Limb (tissue), 2 donors: ENCODE measurements at regions not wholly inside any gene's neighbourhood (a gene's known extent, or its start where the extent isn't known, plus 50 kb on each side); places are given as distances from the start of the nearest gene placed in this dataset.
"Not testable (repeated sequence)": the region's sequence is repeated elsewhere in the genome, so short reads cannot be mapped to it uniquely, and the experiment has no call there.

Experiments used
- DNase-seq, 2 donors: peaks; one replicate each; pipeline ENCODE4 v3.0.0-alpha.2; 2016; ENCODE audit errors: extremely low spot score in 2 of 2

DNA sequence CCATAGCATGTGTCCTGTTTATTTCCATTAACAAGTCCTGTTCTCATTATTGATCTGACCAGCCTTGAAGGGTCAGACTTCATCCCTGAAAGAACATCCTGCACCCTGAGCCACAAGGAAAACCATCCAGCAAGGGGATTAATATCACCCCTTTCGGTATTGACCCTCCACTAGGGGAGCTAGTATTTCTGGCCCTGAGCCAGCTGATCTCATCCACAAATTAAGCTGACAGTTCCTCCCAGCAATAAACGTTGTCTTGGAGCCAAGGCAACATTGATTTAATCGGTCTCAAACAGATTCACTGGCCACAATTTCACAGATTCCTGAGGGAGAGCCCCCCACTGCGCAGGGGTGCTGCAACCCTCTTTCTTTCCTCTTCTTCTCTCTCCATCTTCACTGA is 353.1 kb upstream of the FANCL start:
- DNase-seq = no peak

DNA sequence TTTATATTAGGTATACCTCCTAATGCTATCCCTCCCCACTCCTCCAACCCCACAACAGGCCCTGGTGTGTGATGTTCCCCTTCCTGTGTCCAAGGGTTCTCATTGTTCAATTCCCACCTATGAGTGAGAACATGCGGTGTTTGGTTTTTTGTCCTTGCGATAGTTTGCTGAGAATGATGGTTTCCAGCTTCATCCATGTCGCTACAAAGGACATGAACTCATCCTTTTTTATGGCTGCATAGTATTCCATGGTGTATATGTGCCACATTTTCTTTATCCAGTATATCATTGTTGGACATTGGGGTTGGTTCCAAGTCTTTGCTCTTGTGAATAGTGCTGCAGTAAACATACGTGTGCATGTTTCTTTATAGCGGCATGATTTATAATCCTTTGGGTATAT is 345.1 kb upstream of the FANCL start:
- DNase-seq = not testable (repeated sequence)

DNA sequence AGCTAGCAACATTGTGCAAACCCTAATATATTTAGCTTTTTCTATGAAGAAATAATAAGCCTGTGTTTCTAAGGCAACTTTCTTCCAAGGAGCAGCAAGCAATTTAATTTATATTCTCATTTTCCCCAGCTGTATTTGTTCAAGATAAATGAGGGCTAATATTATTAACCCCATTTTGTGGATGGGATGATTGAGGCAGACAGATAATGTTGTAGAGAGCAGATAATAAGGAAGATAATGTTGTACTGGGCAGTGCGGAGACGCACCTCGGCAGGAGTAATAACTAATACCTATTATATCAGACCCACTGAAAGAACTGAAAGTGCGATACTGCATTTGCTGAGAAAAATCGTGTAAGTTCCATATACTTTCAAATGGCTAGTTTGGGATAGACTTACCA is 344.1 kb upstream of the FANCL start:
- DNase-seq = no peak

DNA sequence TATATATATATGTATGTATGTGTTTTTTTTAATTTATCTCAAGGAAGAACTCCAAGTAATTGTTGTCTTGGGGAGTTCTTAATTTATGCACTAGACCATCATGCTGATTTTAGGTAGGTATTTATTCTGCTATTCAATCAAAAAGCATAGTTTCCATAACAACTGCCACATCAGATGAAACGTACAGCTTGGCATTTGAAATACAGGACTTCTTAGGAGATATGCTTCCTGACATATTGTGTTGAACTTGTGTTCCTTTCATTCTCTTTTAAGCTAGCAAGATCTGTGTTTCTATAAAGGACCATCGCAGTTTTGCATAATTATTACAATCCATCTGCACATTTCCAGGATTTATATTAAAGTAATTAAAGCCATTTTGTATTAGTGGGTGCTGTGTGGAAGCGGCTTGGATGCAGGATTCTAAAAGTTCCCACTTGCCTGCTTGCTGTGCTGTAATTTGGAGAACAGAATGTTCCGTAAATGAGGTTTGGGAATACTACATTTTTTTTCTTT is 343.5 kb upstream of the FANCL start:
- DNase-seq = no peak

DNA sequence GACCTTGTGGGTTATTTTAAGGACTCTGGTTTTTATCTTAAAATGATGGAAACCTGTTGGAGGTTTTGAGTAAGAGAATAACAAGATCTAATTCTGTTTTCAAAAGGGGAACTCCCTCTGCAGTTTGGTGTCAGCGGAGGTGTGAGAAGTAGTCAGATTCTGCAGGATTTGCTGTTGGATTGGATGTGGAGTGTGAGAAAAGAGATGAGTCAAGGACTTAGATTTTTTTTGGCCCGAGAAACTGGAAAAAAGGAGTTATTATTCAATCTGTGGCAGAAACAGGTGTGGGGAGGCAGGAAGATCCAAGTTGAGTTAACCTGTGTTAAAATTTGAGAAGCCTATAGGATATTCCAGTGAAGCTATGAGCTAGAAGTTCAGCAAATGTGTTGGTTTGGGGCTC is 337.2 kb upstream of the FANCL start:
- no peak for DNase-seq

DNA sequence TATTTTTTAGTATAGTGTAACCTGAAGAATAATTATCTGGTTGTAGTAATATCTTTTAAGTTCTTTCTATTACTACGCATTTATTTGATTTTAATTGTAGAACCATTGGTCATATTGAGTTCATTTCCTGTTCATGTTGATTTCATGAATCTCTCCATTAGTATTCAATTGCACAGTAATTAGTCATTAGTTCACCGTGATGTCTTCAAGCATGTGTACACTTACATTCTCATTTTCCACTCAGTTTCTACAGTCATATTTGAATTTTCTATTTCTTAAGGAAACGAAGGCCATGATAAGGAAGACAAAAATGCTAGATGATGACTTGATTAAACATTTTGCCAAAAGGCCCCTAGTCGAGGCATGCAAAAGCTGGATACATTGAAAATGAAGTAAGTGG is 333.7 kb upstream of the FANCL start:
- no peak for DNase-seq

DNA sequence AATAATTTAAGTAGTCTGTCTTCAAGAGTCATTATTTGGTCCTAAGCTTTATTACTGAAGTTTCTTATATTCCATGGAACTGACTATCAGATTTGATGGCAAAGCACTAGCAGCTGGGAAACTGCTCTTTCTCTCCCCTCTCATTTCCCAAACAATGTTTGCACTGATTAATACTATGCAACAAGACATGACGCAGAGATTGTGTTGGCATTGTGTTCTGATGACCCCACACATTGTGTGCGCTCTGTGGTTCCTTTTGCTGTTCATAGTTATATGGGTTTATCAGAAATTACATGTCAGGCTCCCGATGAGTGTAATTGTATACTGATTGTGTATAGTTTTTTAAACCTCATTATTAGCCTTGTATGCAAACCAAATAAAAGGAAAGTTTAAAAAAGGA is 331.6 kb upstream of the FANCL start:
- DNase-seq = no peak

DNA sequence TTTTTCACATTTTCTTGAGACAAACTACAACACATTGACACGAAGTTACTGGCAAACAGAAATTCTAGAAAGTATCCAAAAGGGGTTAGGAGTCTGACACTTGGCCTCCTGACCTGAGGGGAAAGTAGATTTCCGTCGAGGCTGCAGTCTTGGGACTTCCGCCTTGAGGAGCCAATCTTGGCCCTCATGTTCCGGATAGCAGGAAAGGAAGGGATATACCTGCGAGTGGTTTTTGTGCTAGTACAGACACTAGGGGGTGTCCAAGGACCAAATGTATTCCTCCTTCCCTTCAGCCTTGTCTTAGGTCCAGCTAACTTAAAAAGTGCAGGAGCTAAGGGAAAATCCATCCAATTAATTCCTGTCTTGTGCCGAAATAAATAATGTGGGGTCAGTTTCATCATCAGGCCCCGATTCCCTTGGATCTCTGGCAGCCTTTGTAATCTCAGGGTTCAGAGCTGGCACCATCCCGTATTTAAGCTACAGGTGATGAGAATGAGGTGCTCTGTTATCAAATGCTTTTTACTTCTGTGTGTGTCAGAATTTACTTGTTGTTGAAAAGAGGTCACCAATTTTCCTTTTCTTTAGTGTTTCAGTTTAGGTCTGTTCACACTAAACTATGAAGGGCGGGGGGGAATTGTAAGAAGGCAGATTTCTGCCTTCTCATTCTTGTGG is 330.2 kb upstream of the FANCL start:
- DNase-seq = peak; percentile 54 to 69

DNA sequence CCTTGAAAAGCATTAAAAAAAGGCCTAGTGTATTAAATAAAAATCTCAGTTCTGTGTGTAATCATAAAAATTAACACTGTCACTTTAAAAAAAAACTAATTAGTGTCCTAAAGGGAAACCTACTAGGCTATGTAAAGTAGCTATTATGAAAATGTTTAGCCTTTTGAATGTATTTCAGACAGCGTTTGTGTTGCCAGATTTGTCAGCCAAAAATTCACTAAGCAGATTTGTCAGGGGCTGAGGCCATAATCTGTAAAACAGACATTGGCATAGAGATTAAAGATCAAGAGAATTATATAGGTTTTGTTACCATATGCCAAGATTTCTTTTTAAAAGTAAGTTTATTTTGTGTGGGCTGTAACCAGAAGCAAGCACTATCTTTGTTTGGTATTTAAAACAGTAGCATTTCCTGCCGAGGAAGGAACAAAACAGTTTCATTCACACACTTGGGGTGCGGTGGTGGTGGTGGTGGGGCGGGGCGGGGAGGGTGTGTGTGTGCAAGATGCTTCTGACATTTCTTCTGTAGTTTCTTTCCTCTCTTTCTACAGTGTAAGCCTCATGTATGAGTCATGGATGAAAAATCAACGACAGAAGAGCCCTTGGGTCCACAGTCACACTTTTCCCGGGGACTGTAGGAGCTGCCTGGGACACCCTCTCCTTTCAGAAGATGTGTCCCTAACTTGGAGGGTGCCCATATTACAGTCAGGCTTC is 328.5 kb upstream of the FANCL start:
- no peak for DNase-seq

DNA sequence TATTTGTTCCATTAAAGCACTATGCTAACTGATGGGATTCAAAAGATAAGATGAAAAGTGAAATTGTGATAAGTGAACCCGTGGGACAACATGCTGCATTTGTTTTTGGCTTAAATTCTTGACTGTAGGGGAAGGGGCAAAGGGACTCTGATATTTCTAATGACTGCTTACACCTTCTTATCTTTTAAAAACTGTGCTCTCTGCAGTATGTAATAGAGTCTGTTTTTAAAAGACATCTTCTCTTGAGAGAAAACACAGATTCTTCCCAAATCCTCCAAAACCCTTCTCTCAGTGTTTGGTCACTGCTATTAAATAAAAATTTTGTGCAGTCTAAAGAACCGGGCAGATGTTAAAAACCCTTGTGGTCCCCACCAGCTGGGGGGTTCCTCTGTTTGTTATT is 327.8 kb upstream of the FANCL start:
- no peak for DNase-seq

DNA sequence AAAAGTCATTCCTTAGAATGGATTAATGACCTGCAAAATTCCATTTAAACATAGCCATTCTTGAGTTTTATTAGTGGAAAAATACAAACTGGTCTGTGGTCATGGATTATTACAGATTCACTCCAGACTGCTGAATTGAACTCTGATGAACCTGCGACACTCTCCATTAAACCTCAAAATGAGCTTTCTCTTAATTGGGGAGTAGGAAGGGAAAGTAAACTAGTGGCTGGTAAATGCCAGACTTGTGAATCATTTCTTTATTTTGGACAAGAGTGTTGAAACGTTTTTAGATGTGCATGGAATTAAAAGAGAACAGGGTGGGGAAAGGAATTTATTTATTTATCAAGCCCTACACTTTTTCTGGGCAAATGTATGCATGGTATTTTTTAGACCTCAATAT is 321.2 kb upstream of the FANCL start:
- DNase-seq = no peak

DNA sequence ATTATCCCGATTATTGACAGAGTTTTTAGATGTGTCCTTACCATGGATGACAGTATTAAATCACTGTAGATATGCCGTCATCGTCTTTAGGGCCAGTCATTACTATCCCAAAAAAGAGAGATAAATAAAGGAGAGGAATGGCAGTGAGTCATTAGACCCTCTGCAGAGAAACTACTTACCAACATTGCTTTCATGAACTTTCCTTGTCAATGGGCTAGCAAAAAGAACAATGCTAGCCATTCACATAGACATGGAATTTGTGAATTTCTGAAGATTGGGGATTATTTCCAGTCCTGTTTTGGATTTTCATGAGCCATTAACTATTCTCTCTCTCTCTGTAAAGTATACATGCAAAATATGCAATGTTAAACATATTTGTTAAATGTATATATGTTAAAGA is 319.4 kb upstream of the FANCL start:
- no peak for DNase-seq

DNA sequence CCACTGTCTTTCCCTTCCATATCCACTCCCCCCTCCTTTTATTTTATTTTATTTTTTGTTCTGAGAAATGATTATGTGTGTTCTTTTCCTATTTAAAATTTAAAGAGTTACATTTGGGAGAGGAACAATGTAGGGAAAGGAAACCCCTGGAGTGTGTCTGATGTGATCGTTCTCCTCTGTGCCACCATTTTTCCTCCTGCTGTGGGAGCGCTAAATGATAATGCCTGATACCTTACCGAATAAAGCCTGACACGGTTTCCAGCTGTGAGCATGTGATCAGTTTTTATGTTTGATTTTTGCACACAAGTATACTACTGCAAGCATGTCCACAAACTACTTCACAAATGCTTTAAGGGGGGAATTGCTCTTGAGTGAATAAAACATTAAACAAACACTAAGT is 317.8 kb upstream of the FANCL start:
- DNase-seq = no peak

DNA sequence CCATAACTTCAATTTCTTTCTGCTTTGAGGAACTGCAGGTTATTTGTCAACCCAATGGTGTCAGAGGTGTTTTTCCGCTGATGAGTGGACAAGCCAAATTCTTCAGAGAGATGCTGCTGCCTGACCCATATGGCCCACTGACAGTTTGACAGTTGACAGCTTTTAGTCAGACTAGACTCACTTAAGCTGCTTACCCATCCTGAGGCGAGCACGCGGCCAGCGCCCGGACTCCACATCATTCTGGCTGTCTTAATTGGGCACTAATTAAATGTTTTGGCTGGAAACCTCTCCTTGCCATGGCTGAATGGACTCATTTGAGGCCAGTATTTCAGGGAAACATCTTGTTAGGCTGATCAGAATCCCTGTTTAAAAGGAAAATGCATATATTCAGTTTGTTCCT is 316.1 kb upstream of the FANCL start:
- DNase-seq = no peak

DNA sequence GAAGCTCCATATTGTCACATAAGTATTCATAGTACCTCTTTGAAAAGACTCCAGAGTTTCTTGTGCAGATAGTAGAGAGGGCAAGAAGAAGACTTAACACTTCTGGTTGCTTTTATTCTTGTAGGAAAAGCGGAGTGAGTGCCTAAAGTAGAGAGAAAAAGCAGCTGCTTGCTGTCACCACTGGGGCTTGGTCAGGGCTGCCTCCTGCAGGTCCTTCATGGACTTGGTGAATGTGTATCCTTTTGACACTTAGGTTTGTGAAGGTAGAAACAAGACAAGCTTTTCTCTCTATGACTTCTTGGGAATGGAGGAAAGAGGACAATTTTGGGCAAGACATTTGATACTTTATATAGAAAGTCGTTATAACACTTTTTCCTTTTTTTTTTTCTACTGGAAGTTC is 312.8 kb upstream of the FANCL start:
- DNase-seq = no peak

DNA sequence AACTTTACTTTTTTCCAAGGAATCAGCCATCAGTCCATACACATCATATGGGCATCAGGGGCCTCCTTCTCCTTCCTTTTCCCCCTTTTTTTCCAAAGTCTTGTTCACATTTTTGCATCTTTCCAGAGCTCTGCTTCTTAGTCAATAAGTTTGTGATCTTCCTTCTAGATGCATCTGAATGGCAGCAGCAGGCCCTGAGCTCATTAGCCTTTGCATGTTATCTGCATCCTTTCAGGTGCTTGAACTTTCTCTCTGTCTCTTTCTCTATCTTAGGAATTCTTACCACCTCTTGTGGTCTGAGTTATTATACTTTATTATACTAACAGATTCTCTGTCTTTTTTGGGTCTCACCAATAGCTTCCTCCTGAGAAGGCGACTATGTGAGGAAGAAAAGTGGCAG is 312.4 kb upstream of the FANCL start:
- no peak for DNase-seq

DNA sequence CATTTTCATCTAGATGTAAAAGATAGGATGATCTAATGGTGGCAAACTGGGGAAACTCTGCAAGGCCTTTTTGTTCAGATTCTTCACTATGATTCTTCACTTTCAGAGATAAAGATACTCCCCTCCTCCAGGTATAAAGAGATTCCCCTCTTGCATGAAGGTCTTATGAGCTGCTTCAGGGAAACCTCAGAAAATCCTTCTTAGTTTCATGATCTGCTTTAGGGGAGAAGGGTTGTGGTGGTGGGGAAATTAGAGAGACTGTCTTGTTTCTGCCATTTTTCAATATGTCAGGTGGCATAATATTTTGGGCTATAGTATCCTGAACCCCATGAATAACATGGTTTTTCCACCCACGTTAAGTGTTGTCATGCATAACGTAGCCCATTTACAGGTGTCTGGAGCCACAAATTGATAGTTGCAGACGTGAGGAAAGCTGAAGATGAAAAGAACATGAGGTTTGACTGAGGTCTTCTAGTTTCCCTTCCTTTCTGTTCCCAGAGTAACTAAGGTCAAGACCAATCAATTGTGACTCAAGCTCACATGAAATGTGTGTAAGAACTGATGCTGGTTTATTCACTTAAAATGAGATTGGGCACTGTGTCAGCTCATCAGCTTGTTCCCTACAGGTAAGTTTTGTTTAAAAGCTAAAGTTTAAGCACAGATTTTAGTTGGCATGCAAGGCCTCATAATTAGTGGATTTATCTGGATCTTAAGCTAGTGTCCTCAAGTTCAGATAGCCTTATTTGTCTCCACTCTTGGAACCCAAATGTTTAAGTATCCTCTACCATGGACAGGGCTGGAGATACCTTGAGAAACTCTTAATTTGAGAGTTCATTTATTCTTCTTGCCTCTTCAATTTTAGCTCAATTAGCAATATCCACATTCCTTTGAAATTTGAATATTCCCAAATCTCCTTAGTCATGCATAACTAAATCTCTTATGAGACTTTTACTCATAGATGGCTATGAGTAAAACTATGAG is 304.5 kb upstream of the FANCL start:
- DNase-seq = no peak

DNA sequence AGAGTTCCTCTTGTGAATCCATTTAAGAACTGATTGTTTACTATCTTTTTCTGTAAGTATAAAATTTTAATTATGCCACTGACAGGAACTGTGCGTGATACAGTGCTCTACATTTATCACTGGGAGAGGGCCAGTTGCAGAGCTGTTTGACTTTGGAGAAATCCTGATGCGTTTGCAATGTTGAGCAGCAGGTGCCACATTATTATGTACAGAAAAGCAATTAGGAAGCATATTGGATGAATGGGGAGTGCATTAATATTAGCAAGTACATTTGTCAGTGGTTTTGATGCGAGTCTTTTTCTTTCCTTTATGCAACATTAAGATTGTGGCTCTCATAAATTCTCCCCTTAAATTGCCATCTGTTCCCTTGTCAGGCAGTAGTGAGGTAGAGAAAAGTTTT is 302.3 kb upstream of the FANCL start:
- DNase-seq = no peak

DNA sequence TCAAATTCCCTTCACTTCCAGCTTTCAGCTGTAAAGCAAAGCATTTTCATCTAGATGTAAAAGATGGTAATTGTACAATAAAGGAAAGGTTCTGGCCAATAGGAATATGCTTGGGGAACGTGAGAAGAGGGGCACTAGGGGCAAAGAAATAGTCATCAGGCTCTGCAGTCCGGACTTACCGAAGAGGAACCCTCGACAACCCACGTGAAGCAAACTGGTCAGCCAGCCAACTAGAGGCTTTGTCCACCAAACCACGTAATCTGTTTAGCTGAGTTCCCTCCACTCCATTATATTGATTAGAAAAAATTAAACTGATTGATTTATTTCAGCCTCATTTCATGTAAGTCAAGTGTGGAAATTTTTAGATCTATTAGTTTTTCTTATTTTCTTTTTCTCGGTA is 300.4 kb upstream of the FANCL start:
- no peak for DNase-seq

DNA sequence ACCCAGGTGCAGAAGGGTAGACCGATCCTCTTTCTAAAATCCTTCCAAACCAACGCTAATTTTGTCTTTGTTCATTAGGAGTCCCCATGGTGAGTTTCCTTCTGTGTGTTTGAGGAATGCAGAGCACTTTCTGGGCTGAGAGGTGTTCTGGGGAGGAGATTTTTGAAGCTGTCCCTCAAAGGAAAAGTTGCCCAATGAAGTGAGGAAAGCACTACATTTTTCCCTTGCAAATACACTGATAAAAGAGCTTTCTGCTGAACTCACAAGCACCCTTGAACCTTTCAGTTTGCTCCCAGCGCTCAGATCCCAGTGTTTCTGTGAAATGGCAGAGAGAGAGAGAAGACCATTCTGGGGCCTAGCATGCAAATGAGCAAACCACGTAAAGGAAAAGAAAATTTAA is 299.6 kb upstream of the FANCL start:
- DNase-seq = no peak

DNA sequence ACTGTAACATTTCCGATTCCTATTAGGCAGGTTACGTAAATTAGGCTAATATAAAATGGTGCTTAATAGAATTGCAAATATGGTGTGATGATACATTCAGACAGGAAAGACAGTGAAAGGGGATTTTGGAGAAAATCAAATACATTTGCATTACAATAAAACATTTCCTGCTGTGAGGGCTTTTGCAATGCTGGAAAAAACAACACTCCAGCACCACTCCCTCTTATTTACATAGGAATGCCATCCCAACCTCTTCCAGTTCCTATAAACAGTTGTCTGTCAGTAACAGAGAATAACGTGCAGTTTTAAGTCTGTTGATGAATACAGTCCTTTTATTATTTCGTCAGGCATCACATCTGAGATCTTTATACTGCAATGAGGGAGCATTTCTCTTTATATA is 298.8 kb upstream of the FANCL start:
- DNase-seq = peak in 1 of 2 donors; percentile 14

DNA sequence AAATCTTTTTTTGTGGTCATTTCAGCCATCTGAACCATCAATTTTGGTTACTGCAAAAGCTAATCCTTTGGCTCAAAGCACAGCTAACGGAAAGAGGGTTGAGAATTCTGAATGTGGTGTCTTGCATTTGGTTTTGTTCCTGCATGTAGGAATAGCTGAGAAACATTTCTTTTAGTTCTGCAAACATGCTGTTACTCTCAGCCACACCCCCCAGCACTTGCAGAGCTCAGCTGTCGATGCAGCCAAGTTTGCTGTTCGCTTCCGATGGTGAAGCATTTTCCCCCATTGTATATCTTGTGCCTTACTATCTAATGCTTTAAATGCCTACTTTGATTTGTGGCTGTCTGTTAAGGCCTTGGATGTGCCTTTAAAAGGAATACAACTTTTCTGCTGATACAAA is 294.9 kb upstream of the FANCL start:
- DNase-seq = peak in 1 of 2 donors; percentile 20
